ENCODE measurements at regions not wholly inside any gene's neighbourhood (a gene's known extent, or its start where the extent isn't known, plus 50 kb on each side); places are given as distances from the start of the nearest gene placed in this dataset.

- FAIRE-seq (no peak), DNase-seq (ENCODE audit: low spot score) (no peak), ATAC-seq (peak; percentile 72)
- H3K9ac ChIP-seq (ENCODE audit: insufficient read depth, low read depth, low read length) = no peak overlapping the region
- in situ Hi-C loops (cut with HindIII; ENCODE audit: extremely low pct_ligation_motif_present, low pct_unique_long_range_greater_than_20kb) = no loop called here
- no peak overlapping the region for H3K4me2 ChIP-seq (ENCODE audit: low read depth, low read length)
- ChIA-PET POLR2A (no interaction called here), CTCF (ENCODE audit: low intra/inter-chr PET ratio, low total read pairs) (no interaction called here)
- no TSS peak for BruUV-seq (replicated peaks)
- WGBS (ENCODE audit: low lambda C conversion rate) = 2% methylated on average over 3 of the region's 3 CpGs
- TF ChIP-seq ZMAT5 (CRISPR knock-in tag; IDR thresholded peaks at IDR 0.05; ENCODE audit: borderline replicate concordance, low read depth) (no peak), BCL6 (CRISPR knock-in tag; IDR thresholded peaks at IDR 0.05) (peak; percentile 72)
- no peak overlapping the region for H2AFZ ChIP-seq (ENCODE audit: low read length)
- H3K4me1 ChIP-seq (ENCODE audit: insufficient read depth, low read length) = no peaks in the 10 kb centered on the region
- intact Hi-C loops (cut with micrococcal nuclease; ENCODE audit: unreplicated experiment) = no loop called here
- H4K20me1 ChIP-seq (ENCODE audit: insufficient read depth, low read length) = no peaks in the 10 kb centered on the region
- no peaks in the 10 kb centered on the region for H3K36me3 ChIP-seq (replicated peaks in 1 of 2; ENCODE audit: control insufficient read depth in 1 of 2, insufficient read depth in 2 of 2, low read length in 2 of 2)
- H3K27me3 ChIP-seq (ENCODE audit: control insufficient read depth in 1 of 2, insufficient read depth in 2 of 2, low read length in 2 of 2) = no peaks in the 10 kb centered on the region
- H3K9me3 ChIP-seq (ENCODE audit: low read length) = no peaks in the 10 kb centered on the region; the same call in 1 of the 2 replicates
- no peak overlapping the region for H3K27ac ChIP-seq (ENCODE audit: extremely low read length, insufficient read depth, low read length)
- no peak overlapping the region for H3K4me3 ChIP-seq (replicated peaks in 1 of 3; ENCODE audit: insufficient read depth in 1 of 3, low read depth in 2 of 3, low read length in 3 of 3)
- no peaks in the 10 kb centered on the region for H3K79me2 ChIP-seq (ENCODE audit: insufficient read depth, low read length)
Observed at GRCh38 chr14:36408388-36408787, 88.0 kb upstream of the MBIP start.

GRCh38 chr14:36405589-36406274 lies 85.3 kb upstream of the MBIP start:
- H2AFZ ChIP-seq (ENCODE audit: low read length) = no peak overlapping the region
- intact Hi-C loops (cut with micrococcal nuclease; ENCODE audit: unreplicated experiment) (no loop called here), in situ Hi-C loops (cut with HindIII; ENCODE audit: extremely low pct_ligation_motif_present, low pct_unique_long_range_greater_than_20kb) (no loop called here)
- H3K4me3 ChIP-seq (replicated peaks in 1 of 3; ENCODE audit: insufficient read depth in 1 of 3, low read depth in 2 of 3, low read length in 3 of 3) = no peak overlapping the region
- DNase-seq (ENCODE audit: low spot score) (no peak), ATAC-seq (no peak), FAIRE-seq (no peak)
- H3K9me3 ChIP-seq (ENCODE audit: low read length) = no peaks in the 10 kb centered on the region
- CTCF ChIA-PET (ENCODE audit: low intra/inter-chr PET ratio, low total read pairs) = no interaction called here
- POLR2A ChIA-PET = no interaction called here
- 34% methylated on average over 1 of the region's 1 CpG for WGBS (ENCODE audit: low lambda C conversion rate)
- no peaks in the 10 kb centered on the region for H4K20me1 ChIP-seq (ENCODE audit: insufficient read depth, low read length)
- TF ChIP-seq ZNF569 (CRISPR knock-in tag; IDR thresholded peaks at IDR 0.05; ENCODE audit: borderline replicate concordance) = no peak
- no peak for TF ChIP-seq ZIK1 (CRISPR knock-in tag; IDR thresholded peaks at IDR 0.05; ENCODE audit: borderline replicate concordance, low read depth)
- no peak for TF ChIP-seq TFE3 (CRISPR knock-in tag; IDR thresholded peaks at IDR 0.05)
- H3K9ac ChIP-seq (ENCODE audit: insufficient read depth, low read depth, low read length) = no peak overlapping the region
- BruUV-seq (replicated peaks) = no TSS peak
- H3K4me1 ChIP-seq (ENCODE audit: insufficient read depth, low read length) = no peaks in the 10 kb centered on the region
- H3K27me3 ChIP-seq (ENCODE audit: control insufficient read depth in 1 of 2, insufficient read depth in 2 of 2, low read length in 2 of 2) = no peaks in the 10 kb centered on the region
- no peaks in the 10 kb centered on the region for H3K36me3 ChIP-seq (replicated peaks in 1 of 2; ENCODE audit: control insufficient read depth in 1 of 2, insufficient read depth in 2 of 2, low read length in 2 of 2)
- no peaks in the 10 kb centered on the region for H3K79me2 ChIP-seq (ENCODE audit: insufficient read depth, low read length)
- no peak overlapping the region for H3K4me2 ChIP-seq (ENCODE audit: low read depth, low read length)
- no peak overlapping the region for H3K27ac ChIP-seq (ENCODE audit: extremely low read length, insufficient read depth, low read length)

All from HepG2 (cell line).